ENCODE measurements at regions not wholly inside any gene's neighbourhood (a gene's known extent, or its start where the extent isn't known, plus 50 kb on each side); places are given as distances from the start of the nearest gene placed in this dataset.

DNA sequence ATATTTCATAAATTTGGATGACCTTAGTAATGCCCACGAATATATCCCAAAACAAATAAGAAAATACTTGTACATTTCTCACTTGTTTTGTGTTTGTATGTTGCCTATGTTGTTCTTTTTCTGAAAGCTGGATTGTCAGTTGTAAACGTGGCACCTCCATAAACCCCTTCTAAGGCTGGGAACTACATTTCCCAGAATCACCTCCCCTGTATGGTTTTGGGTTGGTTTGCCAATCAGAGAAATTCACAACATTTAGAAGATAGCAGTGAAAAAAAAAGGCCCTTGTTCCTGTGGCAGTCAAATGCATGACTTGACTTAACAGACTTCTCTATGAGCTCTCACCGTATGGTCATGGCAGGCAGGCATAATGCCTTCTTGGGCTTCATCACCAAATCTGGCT is 676.3 kb upstream of the STEAP1 start:
- Histone ChIP-seq H3K27ac (replicated peaks) (no peak overlapping the region), H3K4me1 (no peaks in the 10 kb centered on the region), H3K27me3 (ENCODE audit: low read depth) (no peaks in the 10 kb centered on the region), H3K9me3 (replicated peaks) (no peaks in the 10 kb centered on the region), H3K4me3 (no peak overlapping the region), H3K36me3 (no peaks in the 10 kb centered on the region)
- DNase-seq: no peak
- intact Hi-C loops (cut with micrococcal nuclease): no loop called here
- TF ChIP-seq, protein P1, sequence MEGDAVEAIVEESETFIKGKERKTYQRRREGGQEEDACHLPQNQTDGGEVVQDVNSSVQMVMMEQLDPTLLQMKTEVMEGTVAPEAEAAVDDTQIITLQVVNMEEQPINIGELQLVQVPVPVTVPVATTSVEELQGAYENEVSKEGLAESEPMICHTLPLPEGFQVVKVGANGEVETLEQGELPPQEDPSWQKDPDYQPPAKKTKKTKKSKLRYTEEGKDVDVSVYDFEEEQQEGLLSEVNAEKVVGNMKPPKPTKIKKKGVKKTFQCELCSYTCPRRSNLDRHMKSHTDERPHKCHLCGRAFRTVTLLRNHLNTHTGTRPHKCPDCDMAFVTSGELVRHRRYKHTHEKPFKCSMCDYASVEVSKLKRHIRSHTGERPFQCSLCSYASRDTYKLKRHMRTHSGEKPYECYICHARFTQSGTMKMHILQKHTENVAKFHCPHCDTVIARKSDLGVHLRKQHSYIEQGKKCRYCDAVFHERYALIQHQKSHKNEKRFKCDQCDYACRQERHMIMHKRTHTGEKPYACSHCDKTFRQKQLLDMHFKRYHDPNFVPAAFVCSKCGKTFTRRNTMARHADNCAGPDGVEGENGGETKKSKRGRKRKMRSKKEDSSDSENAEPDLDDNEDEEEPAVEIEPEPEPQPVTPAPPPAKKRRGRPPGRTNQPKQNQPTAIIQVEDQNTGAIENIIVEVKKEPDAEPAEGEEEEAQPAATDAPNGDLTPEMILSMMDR (IDR thresholded peaks at IDR 0.05; ENCODE audit: borderline replicate concordance): no peak

DNA sequence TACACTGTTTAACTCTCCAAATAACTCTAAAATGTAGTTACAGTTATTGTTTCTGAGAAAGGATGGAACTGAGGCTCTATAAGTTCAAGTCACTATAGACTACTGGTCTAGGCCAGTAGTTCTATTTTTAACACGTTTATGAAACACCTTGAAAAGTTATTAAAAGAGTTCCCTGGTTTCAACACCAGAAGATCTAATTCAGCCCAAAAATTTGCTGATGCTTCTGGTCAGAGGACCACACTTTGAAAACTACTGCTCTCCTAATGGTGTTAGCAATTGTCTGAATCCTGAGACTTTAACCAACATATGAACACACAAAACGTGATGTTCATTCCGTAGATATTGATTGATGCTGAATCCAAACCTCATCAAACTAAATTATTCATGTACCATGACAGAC is 658.6 kb upstream of the STEAP1 start:
- Histone ChIP-seq H3K27me3 (ENCODE audit: low read depth) (no peaks in the 10 kb centered on the region), H3K27ac (replicated peaks) (no peak overlapping the region), H3K9me3 (replicated peaks) (no peaks in the 10 kb centered on the region), H3K4me1 (no peaks in the 10 kb centered on the region), H3K36me3 (no peaks in the 10 kb centered on the region), H3K4me3 (no peak overlapping the region)
- DNase-seq: no peak
- intact Hi-C loops (cut with micrococcal nuclease): no loop called here
- TF ChIP-seq, protein P1 (IDR thresholded peaks at IDR 0.05; ENCODE audit: borderline replicate concordance): no peak

DNA sequence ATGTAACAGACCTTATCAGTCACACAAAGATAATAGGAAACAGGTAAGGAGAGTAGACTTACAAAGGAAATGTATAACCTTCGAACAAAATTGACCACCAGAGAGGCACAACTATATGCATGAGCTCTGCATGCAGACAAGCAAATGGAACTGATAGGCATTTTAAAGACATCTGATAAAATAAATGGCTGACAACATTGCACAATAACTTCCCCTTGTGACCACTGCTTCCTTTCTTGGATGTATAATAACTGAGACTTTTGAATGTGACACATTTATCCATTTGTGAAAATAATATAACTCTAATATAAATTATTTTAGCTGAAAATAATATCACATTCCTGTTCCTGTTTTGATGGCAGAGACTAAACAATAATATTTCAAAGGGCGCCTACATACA is 654.2 kb upstream of the STEAP1 start:
- intact Hi-C loops (cut with micrococcal nuclease): no loop called here
- H3K36me3 ChIP-seq: no peaks in the 10 kb centered on the region
- H3K27me3 ChIP-seq (ENCODE audit: low read depth): no peaks in the 10 kb centered on the region
- no peaks in the 10 kb centered on the region for H3K9me3 ChIP-seq (replicated peaks)
- DNase-seq: no peak
- no peak overlapping the region for H3K27ac ChIP-seq (replicated peaks)
- TF ChIP-seq, protein P1 (IDR thresholded peaks at IDR 0.05; ENCODE audit: borderline replicate concordance): no peak
- H3K4me3 ChIP-seq: no peak overlapping the region
- H3K4me1 ChIP-seq: no peaks in the 10 kb centered on the region

DNA sequence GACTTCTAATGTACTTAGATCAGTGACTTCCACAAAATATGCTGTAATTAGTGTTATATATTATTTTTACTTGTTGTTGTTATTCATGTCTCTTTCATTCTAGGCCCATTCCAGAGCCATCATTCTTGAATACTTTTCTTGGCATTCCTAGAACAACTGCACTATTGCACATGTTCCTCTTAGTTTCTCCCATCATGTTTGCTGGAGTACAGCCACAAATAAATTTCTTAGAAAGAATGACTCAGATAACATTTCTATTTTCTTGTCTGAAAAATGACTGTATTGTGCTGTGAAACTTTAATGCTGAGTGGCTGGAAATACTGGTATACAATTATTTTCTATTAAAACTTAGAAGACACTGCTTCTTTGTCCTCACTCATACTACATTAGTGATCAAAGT is 651.0 kb upstream of the STEAP1 start:
- no peak for DNase-seq
- Histone ChIP-seq H3K36me3 (no peaks in the 10 kb centered on the region), H3K27me3 (ENCODE audit: low read depth) (no peaks in the 10 kb centered on the region), H3K4me1 (no peaks in the 10 kb centered on the region), H3K27ac (replicated peaks) (no peak overlapping the region), H3K4me3 (no peak overlapping the region), H3K9me3 (replicated peaks) (peaks cover 4% of the 10 kb centered on the region)
- TF ChIP-seq, protein P1 (IDR thresholded peaks at IDR 0.05; ENCODE audit: borderline replicate concordance): no peak
- intact Hi-C loops (cut with micrococcal nuclease): no loop called here

DNA sequence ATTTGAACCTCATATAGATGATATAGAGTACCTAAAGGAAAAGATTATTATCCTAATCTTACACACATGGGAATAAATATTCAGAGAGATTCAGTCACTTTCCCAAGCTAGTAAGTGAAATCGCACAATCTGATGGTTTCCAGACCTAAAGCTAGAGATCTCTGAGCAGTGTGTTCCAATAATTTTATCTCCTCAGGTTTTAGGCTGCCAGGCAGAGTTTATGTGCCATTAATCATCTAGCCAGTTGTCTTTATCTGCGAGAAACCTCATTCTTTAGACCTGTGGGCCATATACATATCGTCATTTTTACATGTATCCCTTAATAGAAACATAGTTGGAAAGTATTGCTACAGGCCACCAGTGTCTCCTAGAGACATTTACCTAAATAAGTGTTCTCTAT is 647.2 kb upstream of the STEAP1 start:
- H3K9me3 ChIP-seq (replicated peaks): peaks cover 4% of the 10 kb centered on the region
- no peaks in the 10 kb centered on the region for H3K36me3 ChIP-seq
- TF ChIP-seq, protein P1 (IDR thresholded peaks at IDR 0.05; ENCODE audit: borderline replicate concordance): no peak
- H3K27me3 ChIP-seq (ENCODE audit: low read depth): no peaks in the 10 kb centered on the region
- no peak overlapping the region for H3K4me3 ChIP-seq
- H3K4me1 ChIP-seq: no peaks in the 10 kb centered on the region
- intact Hi-C loops (cut with micrococcal nuclease): no loop called here
- H3K27ac ChIP-seq (replicated peaks): no peak overlapping the region
- DNase-seq: no peak

DNA sequence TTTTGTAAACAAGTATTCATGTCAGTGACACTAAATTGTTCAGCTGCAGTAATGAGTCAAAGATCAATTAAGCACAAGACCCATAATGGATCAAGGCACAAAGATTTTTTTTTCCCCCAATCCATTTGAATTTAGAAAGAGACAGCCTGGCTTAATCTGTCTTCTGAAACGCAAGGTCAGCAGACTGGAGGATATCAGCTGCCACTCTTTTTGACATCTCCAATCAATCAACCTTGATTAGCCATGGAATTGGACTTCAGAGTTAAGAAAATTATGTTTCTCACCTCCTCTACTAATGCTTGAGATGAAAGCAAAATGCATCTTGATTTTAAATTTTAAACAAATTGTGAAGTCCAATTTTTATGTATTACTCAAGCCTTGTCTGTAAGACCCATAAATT is 642.4 kb upstream of the STEAP1 start:
- Histone ChIP-seq H3K4me3 (no peak overlapping the region), H3K36me3 (no peaks in the 10 kb centered on the region), H3K27ac (replicated peaks) (no peak overlapping the region), H3K4me1 (no peaks in the 10 kb centered on the region), H3K27me3 (ENCODE audit: low read depth) (no peaks in the 10 kb centered on the region), H3K9me3 (replicated peaks) (peaks cover 10% of the 10 kb centered on the region)
- TF ChIP-seq, protein P1 (IDR thresholded peaks at IDR 0.05; ENCODE audit: borderline replicate concordance): no peak
- DNase-seq: no peak
- intact Hi-C loops (cut with micrococcal nuclease): no loop called here

Measured in left ventricle myocardium inferior (tissue), 1 donor.